NT2/D1 (cell line): ENCODE measurements at regions not wholly inside any gene's neighbourhood (a gene's known extent, or its start where the extent isn't known, plus 50 kb on each side); places are given as distances from the start of the nearest gene placed in this dataset.

Source experiments
- SUZ12 ChIP-seq: IDR thresholded peaks from 2 replicates; pipeline ENCODE4 v1.6.1; 2011; ENCODE audit not compliant: insufficient read length, insufficient read depth; ENCODE audit errors: extremely low read depth
- YY1 ChIP-seq: IDR thresholded peaks from 2 replicates; pipeline ENCODE4 v1.6.1; 2011; ENCODE audit not compliant: insufficient read length, insufficient read depth
- ZNF274 ChIP-seq: IDR thresholded peaks from 2 replicates; pipeline ENCODE4 v1.6.1; 2011; ENCODE audit warnings: mild to moderate bottlenecking, low read depth, low read length

- TF ChIP-seq YY1 (no peak), SUZ12 (no peak), ZNF274 (no peak)
Observed at GRCh38 chr6:167559675-167560479, 235.0 kb downstream of the TTLL2 start.
